ENCODE measurements at regions not wholly inside any gene's neighbourhood (a gene's known extent, or its start where the extent isn't known, plus 50 kb on each side); places are given as distances from the start of the nearest gene placed in this dataset.

- TF ChIP-seq CTCF (IDR thresholded peaks at IDR 0.05) (no peak), POLR2A (IDR thresholded peaks at IDR 0.05) (no peak), POLR2AphosphoS5 (IDR thresholded peaks at IDR 0.05) (no peak)
Measured at GRCh38 chr4:44046491-44046890, 402.1 kb downstream of the KCTD8 start.
